B cell (primary cell): ENCODE measurements at regions not wholly inside any gene's neighbourhood (a gene's known extent, or its start where the extent isn't known, plus 50 kb on each side); places are given as distances from the start of the nearest gene placed in this dataset.

Source experiments
- ATAC-seq: fragments of 200-7000 bp; cut with Tn5 transposase; one replicate; pipeline ENCODE4 v1.10.0; 2021; ENCODE audit warnings: low read depth, mild to moderate bottlenecking, moderate number of reproducible peaks, moderate library complexity
- CTCF ChIA-PET: fragments of 350-600 bp; sonication (Branson Sonifier 250); formaldehyde crosslinking; loops from one replicate; lab custom pipeline; 2021; ENCODE audit warnings: antibody characterized with exemption, inconsistent platforms; lab: Charles Lee
- POLR2A ChIA-PET: fragments of 350-600 bp; sonication (Branson Sonifier 250); formaldehyde crosslinking; loops from one replicate; lab custom pipeline; 2021; ENCODE audit warnings: antibody characterized with exemption; lab: Charles Lee
- DNase-seq: peaks from one replicate; pipeline ENCODE4 v3.0.0; 2013
- H2AFZ ChIP-seq: 2 replicates; pipeline ENCODE4 v1.6.1; 2012; ENCODE audit warnings: mild to moderate bottlenecking, low read depth, low read length; ENCODE audit not compliant: insufficient read depth, poor library complexity, severe bottlenecking
- H3K27ac ChIP-seq, 2 donors: 1 replicate in 1 of 2; 2 replicates in 1 of 2; pipeline ENCODE4 v1.5.1; 2012 to 2013; ENCODE audit warnings: low read length in 2 of 2, mild to moderate bottlenecking in 2 of 2, moderate library complexity in 1 of 2
- H3K27me3 ChIP-seq, 4 experiments: fragments of 200-600 bp in 1 of 4; sonication (generic) in 1 of 4; replicated peaks in 1 of 4; 1 replicate in 2 of 4; 2 replicates in 2 of 4; pipeline versions ENCODE4 v1.6.1 to v1.7.0; 2013 to 2016; ENCODE audit warnings: low read length in 3 of 4, mild to moderate bottlenecking in 2 of 4, mixed read lengths in 1 of 4, moderate library complexity in 1 of 4; ENCODE audit not compliant: insufficient read depth in 4 of 4, control insufficient read depth in 3 of 4; ENCODE audit errors: control extremely low read depth in 1 of 4
- H3K36me3 ChIP-seq, 2 experiments: replicated peaks in 1 of 2; 1 replicate in 1 of 2; 2 replicates in 1 of 2; pipeline versions ENCODE4 v1.6.1 to v1.7.1; 2013; ENCODE audit warnings: low read length in 1 of 2; ENCODE audit not compliant: insufficient read depth in 2 of 2, control insufficient read depth in 1 of 2; ENCODE audit errors: control extremely low read depth in 1 of 2, extremely low read depth in 1 of 2
- H3K4me1 ChIP-seq, 2 donors: fragments of 200-600 bp in 1 of 2; sonication (generic) in 1 of 2; 1 replicate in 1 of 2; 2 replicates in 1 of 2; pipeline versions ENCODE4 v1.5.1 to v1.6.1; 2013 to 2017; ENCODE audit warnings: low read length in 2 of 2; ENCODE audit not compliant: control insufficient read depth in 2 of 2, insufficient read depth in 2 of 2
- H3K4me2 ChIP-seq: replicated peaks from 2 replicates; pipeline ENCODE3; 2012; ENCODE audit warnings: mild to moderate bottlenecking, low read depth, low read length; ENCODE audit not compliant: poor library complexity, severe bottlenecking
- H3K4me3 ChIP-seq, 5 experiments: fragments of 200-600 bp in 1 of 5; sonication (generic) in 1 of 5; 1 replicate in 3 of 5; 2 replicates in 2 of 5; pipeline versions ENCODE4 v1.5.1 to v1.7.0; 2011 to 2016; ENCODE audit warnings: low read length in 4 of 5, mild to moderate bottlenecking in 4 of 5, low read depth in 2 of 5, control low read depth in 1 of 5, moderate library complexity in 1 of 5; ENCODE audit not compliant: insufficient read depth in 1 of 5; ENCODE audit errors: control extremely low read depth in 1 of 5, extremely low read depth in 1 of 5
- H3K79me2 ChIP-seq: fragments of 200-600 bp; sonication (generic); one replicate; pipeline ENCODE4 v1.6.0; 2016; ENCODE audit warnings: low read length; ENCODE audit not compliant: control insufficient read depth, insufficient read depth
- H3K9ac ChIP-seq: fragments of 200-600 bp; sonication (generic); 2 replicates; pipeline ENCODE4 v1.6.1; 2017; ENCODE audit warnings: mild to moderate bottlenecking, low read length, moderate library complexity
- H3K9me3 ChIP-seq, 3 donors: one replicate each; pipeline versions ENCODE4 v1.6.1 to v1.7.1; 2013; ENCODE audit warnings: low read length in 2 of 3; ENCODE audit not compliant: control insufficient read depth in 2 of 3, insufficient read depth in 1 of 3; ENCODE audit errors: control extremely low read depth in 1 of 3
- H4K20me1 ChIP-seq: 2 replicates; pipeline ENCODE4 v1.6.0; 2012; ENCODE audit warnings: mild to moderate bottlenecking, low read length; ENCODE audit not compliant: insufficient read depth, control insufficient read depth, poor library complexity, severe bottlenecking
- H3K27ac Mint-ChIP-seq: one replicate; pipeline ENCODE4 v1.8.0; 2021; ENCODE audit warnings: mixed read lengths
- H3K27me3 Mint-ChIP-seq: one replicate; pipeline ENCODE4 v1.8.0; 2021; ENCODE audit warnings: mixed read lengths
- H3K4me1 Mint-ChIP-seq: one replicate; pipeline ENCODE4 v1.8.0; 2021; ENCODE audit warnings: mixed read lengths
- H3K4me3 Mint-ChIP-seq: one replicate; pipeline ENCODE4 v1.8.0; 2021; ENCODE audit warnings: mixed read lengths
- H3K9me3 Mint-ChIP-seq: one replicate; pipeline ENCODE4 v1.8.0; 2022; ENCODE audit warnings: mixed read lengths; ENCODE audit not compliant: insufficient read depth
- CTCF ChIP-seq: fragments of 200-600 bp; IDR thresholded peaks from one replicate; pipeline ENCODE4 v1.8.0; 2022; ENCODE audit warnings: antibody characterized with exemption, mild to moderate bottlenecking
- EZH2 ChIP-seq: IDR thresholded peaks from 2 replicates; pipeline ENCODE4 v1.6.1; 2012; ENCODE audit warnings: borderline replicate concordance, low read depth, mild to moderate bottlenecking, moderate library complexity, low read length; ENCODE audit not compliant: insufficient read depth, poor library complexity, severe bottlenecking
- WGBS: methylation state at CpG from one replicate; pipeline ENCODE4 v1.1.5; 2013; ENCODE audit warnings: missing lambda C conversion rate; ENCODE audit not compliant: insufficient coverage; 5-methylcytosine and 5-hydroxymethylcytosine counted together
- intact Hi-C: fragments of 100-400 bp; cut with micrococcal nuclease; formaldehyde crosslinking; loops from one replicate; pipeline ENCODE4 v1.10.0; 2022

- H3K27ac Mint-ChIP-seq: no peak overlapping the region
Observed at GRCh38 chr20:1819311-1820137, 75.7 kb upstream of the SIRPA start.

More at GRCh38 chr20:1819311-1820137, 75.7 kb upstream of the SIRPA start:
- Histone ChIP-seq H3K9ac (no peak overlapping the region), H2AFZ (no peak overlapping the region), H3K9me3 (peaks cover 4 to 33% (median 32%) of the 10 kb centered on the region in 3 donors), H3K27ac (no peak overlapping the region), H3K4me2 (no peak overlapping the region), H3K4me1 (peaks cover 22 to 25% of the 10 kb centered on the region in 2 donors), H3K79me2 (no peaks in the 10 kb centered on the region), H3K36me3 (no peaks in the 10 kb centered on the region), H4K20me1 (no peaks in the 10 kb centered on the region), H3K4me3 (no peak overlapping the region), H3K27me3 (peaks cover 0 to 5% (median 0%) of the 10 kb centered on the region in 4 experiments)
- WGBS: 84% methylated on average over 12 of the region's 14 CpGs
- no peak overlapping the region for H3K4me3 Mint-ChIP-seq
- ChIA-PET CTCF (no interaction called here), POLR2A (no interaction called here)
- ATAC-seq: no peak
- H3K4me1 Mint-ChIP-seq: peaks cover 41% of the 10 kb centered on the region
- peaks cover 23% of the 10 kb centered on the region for H3K9me3 Mint-ChIP-seq
- no peak for DNase-seq
- TF ChIP-seq EZH2 (no peak), CTCF (no peak)
- intact Hi-C loops: no loop called here
- H3K27me3 Mint-ChIP-seq: peaks cover 13% of the 10 kb centered on the region
